AG04449 (cell line): ENCODE measurements at regions not wholly inside any gene's neighbourhood (a gene's known extent, or its start where the extent isn't known, plus 50 kb on each side); places are given as distances from the start of the nearest gene placed in this dataset.

ENCODE experiments used
- CTCF ChIA-PET: fragments of 350-600 bp; formaldehyde crosslinking; extraction: SDS; loops from one replicate; lab custom pipeline; 2021; ENCODE audit warnings: antibody characterized with exemption; lab: Yijun Ruan, JAX
- POLR2A ChIA-PET: fragments of 400-600, 350-600 bp; formaldehyde crosslinking; extraction: SDS; loops from one replicate; lab custom pipeline; 2020; ENCODE audit warnings: antibody characterized with exemption, inconsistent platforms; lab: Yijun Ruan, JAX
- DNase-seq: peaks from one replicate; pipeline ENCODE4 v3.0.0-alpha.2; 2010; ENCODE audit warnings: low read depth, low spot score
- H3K4me3 ChIP-seq: 2 replicates; pipeline ENCODE4 v1.5.1; 2011; ENCODE audit warnings: low read depth, mild to moderate bottlenecking, control low read depth, low read length
- TF ChIP-seq, protein P1 (sequence below): IDR thresholded peaks from one replicate; pipeline ENCODE4 v1.5.1; 2011; ENCODE audit warnings: mild to moderate bottlenecking, moderate library complexity, low read length, control low read depth, inconsistent platforms; ENCODE audit not compliant: insufficient read depth; ENCODE audit errors: missing control alignments

DNA sequence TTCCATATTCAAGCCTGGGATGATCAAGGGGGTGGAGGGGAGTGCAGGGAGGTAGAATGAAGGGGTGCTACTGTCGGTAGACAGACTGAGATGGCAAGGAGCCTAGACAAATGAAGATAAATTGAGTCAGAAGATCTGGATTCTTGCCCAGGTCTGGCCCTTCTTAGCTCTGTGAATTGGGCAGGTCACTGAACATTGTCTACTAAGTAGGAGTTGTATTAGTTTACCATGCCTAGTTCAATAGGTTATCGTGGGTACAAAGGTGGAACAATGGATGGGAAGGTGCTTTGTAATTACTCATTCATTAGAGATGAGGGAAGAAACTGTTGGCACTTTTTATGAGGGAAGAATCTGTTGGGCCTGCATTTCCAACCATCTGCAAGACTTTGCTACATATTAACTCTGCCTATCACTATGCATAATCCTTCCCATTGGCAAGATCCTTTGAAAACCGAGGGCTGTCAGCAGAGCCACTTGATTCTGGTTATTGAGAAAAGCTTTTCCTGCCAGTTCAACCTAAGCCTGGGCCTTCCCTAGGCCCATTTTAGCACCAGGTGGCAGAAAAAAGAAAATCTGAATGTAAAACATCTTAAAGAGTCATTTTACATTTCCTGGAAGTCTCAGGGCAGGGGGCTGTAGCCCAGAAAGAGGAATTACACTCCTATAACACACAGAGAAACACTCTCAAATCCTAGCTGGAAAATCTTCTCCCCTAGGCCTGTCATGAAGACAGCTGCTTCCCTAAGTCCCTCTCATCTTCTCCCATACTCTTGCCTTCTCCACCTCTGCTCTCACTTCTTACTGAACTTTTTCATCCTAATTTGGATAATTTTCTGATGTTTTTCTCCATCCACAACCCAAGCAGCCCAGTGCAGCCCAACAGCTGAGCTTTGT is 103.5 kb downstream of the CD24 start:
- ChIA-PET POLR2A (no interaction called here), CTCF (interaction anchor here (0.8 to 1.2 kb wide), 2 partner anchors 12 to 108 kb away, joined by 3 to 4 read pairs; no protein-coding TSS in a partner anchor)
- H3K4me3 ChIP-seq, result no peak overlapping the region
- no peak for DNase-seq
- TF ChIP-seq, protein P1, sequence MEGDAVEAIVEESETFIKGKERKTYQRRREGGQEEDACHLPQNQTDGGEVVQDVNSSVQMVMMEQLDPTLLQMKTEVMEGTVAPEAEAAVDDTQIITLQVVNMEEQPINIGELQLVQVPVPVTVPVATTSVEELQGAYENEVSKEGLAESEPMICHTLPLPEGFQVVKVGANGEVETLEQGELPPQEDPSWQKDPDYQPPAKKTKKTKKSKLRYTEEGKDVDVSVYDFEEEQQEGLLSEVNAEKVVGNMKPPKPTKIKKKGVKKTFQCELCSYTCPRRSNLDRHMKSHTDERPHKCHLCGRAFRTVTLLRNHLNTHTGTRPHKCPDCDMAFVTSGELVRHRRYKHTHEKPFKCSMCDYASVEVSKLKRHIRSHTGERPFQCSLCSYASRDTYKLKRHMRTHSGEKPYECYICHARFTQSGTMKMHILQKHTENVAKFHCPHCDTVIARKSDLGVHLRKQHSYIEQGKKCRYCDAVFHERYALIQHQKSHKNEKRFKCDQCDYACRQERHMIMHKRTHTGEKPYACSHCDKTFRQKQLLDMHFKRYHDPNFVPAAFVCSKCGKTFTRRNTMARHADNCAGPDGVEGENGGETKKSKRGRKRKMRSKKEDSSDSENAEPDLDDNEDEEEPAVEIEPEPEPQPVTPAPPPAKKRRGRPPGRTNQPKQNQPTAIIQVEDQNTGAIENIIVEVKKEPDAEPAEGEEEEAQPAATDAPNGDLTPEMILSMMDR, result no peak

DNA sequence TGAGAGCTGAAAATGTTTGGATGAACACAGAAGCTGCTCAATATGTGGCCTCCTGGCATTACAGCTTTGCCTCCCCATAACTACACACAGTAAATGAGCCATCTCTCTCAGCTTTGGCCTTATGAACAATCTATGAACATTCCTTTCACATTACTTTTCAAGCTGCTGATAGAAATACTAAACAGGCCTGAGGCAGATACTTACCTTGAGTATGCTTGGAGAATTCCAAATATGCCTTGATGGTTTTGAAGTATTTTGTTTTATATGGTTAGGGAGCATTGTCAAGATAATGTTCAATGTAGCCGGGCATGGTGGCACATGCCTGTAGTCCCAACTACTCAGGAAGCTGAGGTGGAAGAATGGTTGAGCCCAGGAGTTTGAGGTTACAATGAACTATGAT is 104.5 kb downstream of the CD24 start:
- ChIA-PET POLR2A (interaction anchor here (1.1 kb wide), 1 partner anchor 50 kb away, joined by 4 read pairs; no protein-coding TSS in a partner anchor), CTCF (no interaction called here)
- TF ChIP-seq, protein P1, result no peak
- DNase-seq, result peak; percentile 61
- no peak overlapping the region for H3K4me3 ChIP-seq

DNA sequence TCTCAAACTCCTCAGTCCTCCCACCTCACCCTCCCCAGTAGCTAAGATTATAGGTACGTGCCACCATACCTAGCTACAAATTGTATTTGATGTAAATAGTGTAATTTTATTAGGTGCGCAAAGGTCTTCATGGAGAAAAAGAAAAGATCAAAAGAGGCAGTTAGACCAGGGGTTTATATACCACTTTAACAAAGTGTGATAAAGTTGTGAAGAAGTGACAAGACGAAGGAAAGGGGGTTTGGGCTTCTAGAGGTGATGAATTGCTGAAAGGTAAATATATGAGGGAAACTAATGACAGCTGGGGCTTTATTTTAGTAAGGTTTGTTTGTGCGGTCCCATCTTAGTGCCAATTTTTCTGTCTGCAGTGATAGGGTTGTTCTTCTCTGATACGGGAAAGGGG is 105.3 kb downstream of the CD24 start:
- ChIA-PET CTCF (no interaction called here), POLR2A (no interaction called here)
- H3K4me3 ChIP-seq, result no peak overlapping the region
- no peak for DNase-seq
- TF ChIP-seq, protein P1, result no peak

DNA sequence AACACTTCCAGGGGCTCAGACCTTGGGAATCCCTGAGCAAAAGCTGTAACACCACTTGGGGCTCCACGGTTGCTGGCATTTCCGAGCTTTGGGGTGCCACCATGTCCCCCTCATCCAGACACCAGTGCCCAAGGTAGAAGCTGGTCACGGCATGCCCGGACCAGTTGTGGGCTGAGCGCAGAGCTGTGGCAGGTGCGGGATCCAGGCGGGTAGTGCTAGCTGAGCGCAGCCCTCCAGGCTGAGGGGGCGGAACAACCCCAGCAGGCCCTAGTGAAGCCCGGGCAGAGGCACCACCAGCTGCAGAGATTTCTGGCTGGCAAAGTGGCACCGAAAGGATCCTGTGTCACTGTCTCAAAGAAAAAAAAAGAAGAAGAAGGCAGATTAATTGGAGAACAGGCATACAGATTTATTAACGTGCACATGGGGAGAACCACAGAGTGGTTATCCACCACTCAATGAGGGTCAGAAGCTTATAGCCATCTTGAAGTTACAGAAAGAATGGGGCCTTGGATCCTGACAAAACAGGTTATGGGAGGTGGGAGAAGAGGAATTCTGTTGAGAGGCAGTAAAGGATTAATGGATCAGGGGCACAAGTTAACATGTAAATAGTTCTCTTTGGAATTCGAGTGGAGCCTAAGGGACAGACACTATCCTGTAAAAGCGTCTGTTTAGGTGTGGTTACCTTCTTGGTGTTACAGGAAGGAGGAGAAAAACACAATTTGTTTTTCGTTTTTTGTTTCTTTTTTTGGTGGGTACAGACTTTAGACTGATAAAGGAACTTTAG is 107.5 kb downstream of the CD24 start:
- CTCF ChIA-PET, result no interaction called here
- TF ChIP-seq, protein P1, result no peak
- DNase-seq, result no peak
- POLR2A ChIA-PET, result no interaction called here
- H3K4me3 ChIP-seq, result no peak overlapping the region

DNA sequence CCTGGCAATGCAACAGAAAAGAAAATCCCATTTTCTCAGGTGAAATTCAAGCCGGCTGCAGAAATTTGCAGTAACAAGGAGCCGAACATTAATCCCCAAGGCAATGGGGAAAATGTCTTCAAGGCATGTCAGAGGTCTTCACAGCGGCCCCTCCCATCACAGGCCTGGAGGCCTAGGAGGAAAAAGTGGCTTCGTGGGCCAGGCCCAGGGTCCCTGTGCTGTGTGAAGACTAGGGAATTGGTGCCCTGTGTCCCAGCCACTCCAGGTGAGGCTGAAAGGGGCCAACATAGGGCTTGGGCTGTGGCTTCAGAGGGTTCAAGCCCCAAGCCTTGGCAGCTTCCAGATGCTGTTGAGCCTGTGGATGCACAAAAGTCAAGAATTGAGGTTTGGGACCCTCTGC is 111.7 kb downstream of the CD24 start:
- no peak overlapping the region for H3K4me3 ChIP-seq
- POLR2A ChIA-PET, result no interaction called here
- DNase-seq, result no peak
- CTCF ChIA-PET, result no interaction called here
- TF ChIP-seq, protein P1, result no peak

DNA sequence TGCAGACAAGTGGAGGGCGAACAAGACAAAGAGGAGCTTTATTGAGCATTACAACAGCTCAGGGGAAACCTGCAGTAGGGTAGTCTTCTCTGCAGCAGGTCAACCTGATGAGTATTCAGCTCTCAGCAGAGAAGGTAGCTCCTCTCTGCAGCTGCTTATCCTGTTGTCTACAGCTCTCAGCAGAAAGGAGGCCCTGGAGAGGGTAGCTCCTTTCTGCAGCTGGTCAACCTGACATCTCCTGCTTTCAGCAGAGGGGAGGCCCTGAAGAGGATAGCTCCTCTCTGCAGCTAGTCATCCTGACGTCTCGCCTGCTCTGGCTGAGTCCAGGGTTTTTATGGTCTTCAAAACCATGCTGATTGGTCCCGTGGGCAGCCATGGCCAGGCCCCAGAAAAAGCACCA is 113.6 kb downstream of the CD24 start:
- H3K4me3 ChIP-seq, result no peak overlapping the region
- POLR2A ChIA-PET, result no interaction called here
- CTCF ChIA-PET, result no interaction called here
- no peak for DNase-seq
- TF ChIP-seq, protein P1, result no peak
